Retinal pigment epithelial cell (primary cell): ENCODE measurements at regions not wholly inside any gene's neighbourhood (a gene's known extent, or its start where the extent isn't known, plus 50 kb on each side); places are given as distances from the start of the nearest gene placed in this dataset.

ENCODE experiments used
- DNase-seq: peaks from one replicate; pipeline ENCODE4 v3.0.0-alpha.2; 2010; ENCODE audit warnings: low read depth
- H3K4me3 ChIP-seq: 2 replicates; pipeline ENCODE4 v1.5.1; 2011; ENCODE audit warnings: mild to moderate bottlenecking, low read length, control low read depth, moderate library complexity
- TF ChIP-seq, protein P1 (sequence below): conservative IDR thresholded peaks from 2 replicates; pipeline ENCODE4 v1.5.1; 2011; ENCODE audit warnings: low read depth, low read length, control low read depth, inconsistent platforms

DNA sequence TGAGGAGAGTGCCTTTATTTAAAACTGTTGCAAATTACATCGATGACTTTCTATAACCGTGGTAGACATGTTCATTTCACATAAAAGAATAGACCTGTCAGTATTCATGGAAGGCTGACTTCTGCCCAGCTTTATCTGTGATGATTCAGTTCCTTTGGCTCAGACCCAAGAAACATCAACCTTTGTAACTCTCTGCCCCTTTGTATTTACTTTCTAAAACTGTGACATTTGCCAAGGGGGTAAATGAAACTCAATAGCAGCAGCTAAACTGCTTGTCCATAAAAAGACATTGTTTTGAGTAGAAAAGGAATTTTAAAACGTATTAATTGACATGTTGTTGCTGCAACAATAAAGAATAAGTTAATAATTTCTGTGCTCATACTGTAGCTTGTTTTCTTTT is 137.8 kb upstream of the ANKH start:
- no peak overlapping the region for H3K4me3 ChIP-seq
- DNase-seq = no peak
- TF ChIP-seq, protein P1, sequence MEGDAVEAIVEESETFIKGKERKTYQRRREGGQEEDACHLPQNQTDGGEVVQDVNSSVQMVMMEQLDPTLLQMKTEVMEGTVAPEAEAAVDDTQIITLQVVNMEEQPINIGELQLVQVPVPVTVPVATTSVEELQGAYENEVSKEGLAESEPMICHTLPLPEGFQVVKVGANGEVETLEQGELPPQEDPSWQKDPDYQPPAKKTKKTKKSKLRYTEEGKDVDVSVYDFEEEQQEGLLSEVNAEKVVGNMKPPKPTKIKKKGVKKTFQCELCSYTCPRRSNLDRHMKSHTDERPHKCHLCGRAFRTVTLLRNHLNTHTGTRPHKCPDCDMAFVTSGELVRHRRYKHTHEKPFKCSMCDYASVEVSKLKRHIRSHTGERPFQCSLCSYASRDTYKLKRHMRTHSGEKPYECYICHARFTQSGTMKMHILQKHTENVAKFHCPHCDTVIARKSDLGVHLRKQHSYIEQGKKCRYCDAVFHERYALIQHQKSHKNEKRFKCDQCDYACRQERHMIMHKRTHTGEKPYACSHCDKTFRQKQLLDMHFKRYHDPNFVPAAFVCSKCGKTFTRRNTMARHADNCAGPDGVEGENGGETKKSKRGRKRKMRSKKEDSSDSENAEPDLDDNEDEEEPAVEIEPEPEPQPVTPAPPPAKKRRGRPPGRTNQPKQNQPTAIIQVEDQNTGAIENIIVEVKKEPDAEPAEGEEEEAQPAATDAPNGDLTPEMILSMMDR = no peak

DNA sequence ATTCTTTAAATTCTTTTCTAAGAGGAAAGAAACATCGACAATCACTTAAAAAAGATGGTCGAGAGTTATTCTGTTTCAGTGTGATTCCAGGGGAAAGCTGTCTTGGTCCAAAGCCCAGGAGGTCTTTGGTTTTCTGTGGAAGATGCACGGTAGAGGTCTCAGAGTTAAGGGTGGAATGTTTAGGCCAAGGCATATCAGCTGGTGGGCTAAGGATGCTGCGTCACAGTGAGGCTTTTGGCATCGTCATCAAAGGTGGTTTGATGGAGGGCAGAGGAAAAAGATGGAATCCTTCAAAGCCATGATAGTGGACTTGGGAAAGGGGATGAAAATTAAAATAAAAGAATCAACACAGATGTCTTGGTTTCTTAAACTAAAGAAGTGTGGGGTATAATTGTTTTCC is 137.3 kb upstream of the ANKH start:
- H3K4me3 ChIP-seq = no peak overlapping the region
- DNase-seq = no peak
- TF ChIP-seq, protein P1 = no peak

DNA sequence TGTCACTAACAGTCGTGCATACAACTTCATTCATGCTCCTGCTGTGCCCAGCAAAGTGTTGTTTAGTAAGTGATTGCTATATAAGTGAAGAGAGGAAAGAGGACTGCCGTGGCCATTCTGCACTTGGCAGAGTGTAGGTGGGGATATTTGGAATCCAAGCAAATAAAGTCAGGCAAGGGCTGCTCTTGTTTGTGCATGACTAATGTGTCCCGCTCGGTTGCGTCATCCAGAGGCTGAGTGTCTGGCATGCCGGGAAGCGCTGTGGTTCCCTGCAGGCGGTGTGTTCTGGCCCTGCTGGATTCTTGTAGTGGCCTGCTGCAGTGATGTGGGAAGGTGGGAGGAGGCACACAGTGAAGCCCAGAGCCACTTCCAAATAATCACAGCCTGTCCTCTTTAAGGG is 136.9 kb upstream of the ANKH start:
- H3K4me3 ChIP-seq = no peak overlapping the region
- peak; percentile 46 for DNase-seq
- TF ChIP-seq, protein P1 = no peak

DNA sequence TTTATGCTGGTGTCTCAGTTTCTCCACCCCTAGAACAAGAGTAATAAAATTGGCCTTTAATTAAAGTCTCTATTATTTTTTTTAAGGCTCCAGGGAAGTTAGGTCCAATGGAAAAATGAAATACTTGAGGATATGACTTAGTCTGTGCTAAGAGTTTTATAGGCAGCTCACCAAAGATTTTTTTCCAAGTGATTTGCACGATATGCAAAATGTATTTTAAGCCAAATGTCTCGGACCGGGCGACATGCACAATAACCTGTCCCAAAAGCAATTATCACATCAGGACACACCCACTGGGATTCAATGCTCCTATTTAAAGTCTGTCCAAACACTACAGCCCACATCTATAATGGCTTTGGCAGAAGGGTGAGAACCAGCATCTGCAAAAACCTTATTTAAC is 136.1 kb upstream of the ANKH start:
- H3K4me3 ChIP-seq = no peak overlapping the region
- no peak for DNase-seq
- TF ChIP-seq, protein P1 = no peak

DNA sequence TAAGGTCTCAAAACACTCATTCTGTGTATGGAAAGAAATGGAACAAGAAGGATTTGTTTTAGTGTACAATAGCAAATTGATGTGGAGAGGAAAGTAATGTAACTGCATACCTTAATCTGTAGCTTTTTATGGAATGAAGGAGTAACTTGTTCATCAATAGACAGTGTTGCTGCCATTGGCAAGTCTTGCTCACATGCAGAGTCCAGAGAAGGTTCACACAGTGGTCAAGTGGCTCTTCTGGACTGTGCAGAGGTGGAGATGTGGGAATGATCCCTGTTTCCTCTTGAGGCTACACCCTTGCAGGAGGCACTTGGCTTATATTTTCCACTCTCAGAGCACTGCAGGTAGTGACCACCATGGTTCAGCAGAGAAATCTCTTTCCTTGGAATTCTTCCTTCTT is 132.9 kb upstream of the ANKH start:
- no peak for DNase-seq
- no peak overlapping the region for H3K4me3 ChIP-seq
- TF ChIP-seq, protein P1 = no peak

DNA sequence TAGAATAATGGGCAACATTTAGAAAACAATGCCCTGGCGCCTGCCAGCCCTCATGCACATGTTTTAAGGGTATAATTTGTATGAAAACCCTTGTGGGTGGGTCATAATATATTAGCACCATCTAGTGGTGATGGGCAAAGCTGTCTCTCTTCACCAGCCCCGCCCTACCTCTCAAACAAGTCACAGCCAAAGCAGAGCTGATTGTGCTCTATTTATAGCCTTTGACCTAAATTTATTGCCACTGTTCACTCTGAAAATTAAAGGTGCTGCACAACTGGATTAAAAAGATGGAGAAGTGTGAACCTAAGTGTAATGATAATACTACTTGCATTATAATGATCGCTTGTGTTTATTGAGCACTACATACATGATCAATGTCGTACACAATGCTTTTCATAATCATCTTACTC is 131.9 kb upstream of the ANKH start:
- TF ChIP-seq, protein P1 = peak; percentile 77

DNA sequence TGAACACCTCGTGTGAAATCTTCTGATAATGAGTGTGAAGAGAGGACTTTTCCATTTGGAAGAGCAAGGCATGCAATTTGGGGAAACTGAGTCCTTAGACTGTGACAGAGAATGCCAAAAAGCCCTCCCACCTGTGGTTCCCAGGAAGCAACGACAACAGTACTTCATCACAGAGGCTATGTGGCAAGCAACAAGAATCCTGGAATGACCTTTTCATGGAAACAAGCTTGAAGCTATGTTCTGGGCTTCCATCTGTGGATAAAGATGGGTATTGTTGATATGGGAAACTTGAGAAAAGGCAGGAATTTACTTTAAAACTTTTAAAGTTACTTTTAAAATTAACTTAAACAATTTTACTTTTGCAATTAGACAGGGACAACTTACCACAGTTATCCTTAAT is 131.2 kb upstream of the ANKH start:
- no peak overlapping the region for H3K4me3 ChIP-seq
- DNase-seq = no peak
- TF ChIP-seq, protein P1 = no peak

More for the DNA sequence above, 131.9 kb upstream of the ANKH start:
- H3K4me3 ChIP-seq = no peak overlapping the region
- no peak for DNase-seq
